ENCODE measurements at regions not wholly inside any gene's neighbourhood (a gene's known extent, or its start where the extent isn't known, plus 50 kb on each side); places are given as distances from the start of the nearest gene placed in this dataset.
"Not testable (repeated sequence)": the region's sequence is repeated elsewhere in the genome, so short reads cannot be mapped to it uniquely, and the experiment has no call there.

GRCh38 chr10:130352291-130352645, 216.1 kb downstream of the GLRX3 start:
- no peak for DNase-seq

- DNase-seq, result no peak
Measured at GRCh38 chr10:130353928-130354572, 217.9 kb downstream of the GLRX3 start.

- DNase-seq, result no peak
Measured at GRCh38 chr10:130354573-130354954, 218.4 kb downstream of the GLRX3 start.

GRCh38 chr10:130354976-130355795, 219.0 kb downstream of the GLRX3 start:
- no peak for DNase-seq

- not testable (repeated sequence) for DNase-seq
Measured at GRCh38 chr10:130356429-130356828, 220.2 kb downstream of the GLRX3 start.

GRCh38 chr10:130357226-130357625, 221.0 kb downstream of the GLRX3 start:
- no peak for DNase-seq

GRCh38 chr10:130357951-130358350, 221.8 kb downstream of the GLRX3 start:
- DNase-seq, result no peak

- no peak for DNase-seq
Measured at GRCh38 chr10:130358981-130359650, 222.9 kb downstream of the GLRX3 start.

GRCh38 chr10:130359711-130360110, 223.5 kb downstream of the GLRX3 start:
- DNase-seq, result no peak

- DNase-seq, result no peak
Measured at GRCh38 chr10:130360826-130361311, 224.7 kb downstream of the GLRX3 start.

- no peak for DNase-seq
Measured at GRCh38 chr10:130361351-130362105, 225.3 kb downstream of the GLRX3 start.

- no peak for DNase-seq
Measured at GRCh38 chr10:130362308-130362761, 226.1 kb downstream of the GLRX3 start.

- no peak for DNase-seq
Measured at GRCh38 chr10:130363051-130363450, 226.9 kb downstream of the GLRX3 start.

GRCh38 chr10:130363899-130364445, 227.8 kb downstream of the GLRX3 start:
- DNase-seq, result no peak

- no peak for DNase-seq
Measured at GRCh38 chr10:130364631-130365411, 228.6 kb downstream of the GLRX3 start.

- DNase-seq, result no peak
Measured at GRCh38 chr10:130368761-130369560, 232.8 kb downstream of the GLRX3 start.

GRCh38 chr10:130369645-130370381, 233.6 kb downstream of the GLRX3 start:
- DNase-seq, result no peak

GRCh38 chr10:130370721-130371120, 234.5 kb downstream of the GLRX3 start:
- no peak for DNase-seq

- DNase-seq, result no peak
Measured at GRCh38 chr10:130371156-130371555, 235.0 kb downstream of the GLRX3 start.

- DNase-seq, result no peak
Measured at GRCh38 chr10:130371666-130372065, 235.5 kb downstream of the GLRX3 start.

Measured in activated CD4-positive, alpha-beta T cell treated with anti-CD3 and anti-CD28 coated beads, Interleukin-2, amount 50 U/mL, for 1 hour (primary cell).